SK-N-SH (cell line): ENCODE measurements at regions not wholly inside any gene's neighbourhood (a gene's known extent, or its start where the extent isn't known, plus 50 kb on each side); places are given as distances from the start of the nearest gene placed in this dataset.

ENCODE experiments used
- EP300 ChIP-seq, 2 experiments: IDR thresholded peaks; 2 replicates each; pipeline versions ENCODE4 v1.4.0 to v1.6.1; 2012; ENCODE audit warnings: borderline replicate concordance in 1 of 2, low read depth in 1 of 2, low read length in 1 of 2
- EZH2phosphoT487 ChIP-seq: fragments of 200-600 bp; sonication (generic); IDR thresholded peaks from 2 replicates; pipeline ENCODE4 v1.6.1; 2017; ENCODE audit warnings: low read depth, mixed run types, mild to moderate bottlenecking, antibody characterized with exemption, moderate library complexity, borderline replicate concordance
- FOSL2 ChIP-seq: IDR thresholded peaks from 2 replicates; pipeline ENCODE4 v1.4.0; 2012; ENCODE audit warnings: low read depth, mild to moderate bottlenecking, moderate library complexity, borderline replicate concordance
- FOXJ3 ChIP-seq: sonication (generic); formaldehyde crosslinking; IDR thresholded peaks from 2 replicates; pipeline ENCODE4 v1.5.1; 2020; ENCODE audit warnings: mild to moderate bottlenecking, missing genetic modification reagents
- FOXM1 ChIP-seq: IDR thresholded peaks from 2 replicates; pipeline ENCODE4 v1.4.0; 2012; ENCODE audit warnings: low read depth, mild to moderate bottlenecking
- GABPA ChIP-seq: IDR thresholded peaks from 2 replicates; pipeline ENCODE4 v1.4.0; 2012; ENCODE audit warnings: low read depth, mild to moderate bottlenecking
- GATA2 ChIP-seq: sonication (generic); formaldehyde crosslinking; IDR thresholded peaks from 2 replicates; pipeline ENCODE4 v1.5.0; 2020; ENCODE audit warnings: mild to moderate bottlenecking, missing genetic modification reagents
- JUND ChIP-seq: IDR thresholded peaks from 2 replicates; pipeline ENCODE4 v1.4.0; 2012
- MEF2A ChIP-seq: IDR thresholded peaks from 2 replicates; pipeline ENCODE4 v1.4.0; 2012; ENCODE audit warnings: low read depth, borderline replicate concordance
- MXI1 ChIP-seq: IDR thresholded peaks from 2 replicates; pipeline ENCODE4 v1.6.1; 2012; ENCODE audit warnings: mild to moderate bottlenecking, low read depth, low read length, improper control_type of control experiment
- NFIC ChIP-seq: IDR thresholded peaks from 2 replicates; pipeline ENCODE4 v1.4.0; 2012; ENCODE audit warnings: borderline replicate concordance
- NRF1 ChIP-seq: IDR thresholded peaks from 2 replicates; pipeline ENCODE4 v1.6.1; 2012; ENCODE audit warnings: low read depth, mild to moderate bottlenecking, low read length
- RAD21 ChIP-seq: IDR thresholded peaks from 2 replicates; pipeline ENCODE4 v1.6.1; 2012; ENCODE audit warnings: mild to moderate bottlenecking, low read length
- RXRA ChIP-seq: IDR thresholded peaks from 2 replicates; pipeline ENCODE4 v1.4.0; 2012; ENCODE audit warnings: low read depth, mild to moderate bottlenecking, borderline replicate concordance
- SMC3 ChIP-seq: IDR thresholded peaks from 2 replicates; pipeline ENCODE4 v1.6.1; 2012; ENCODE audit warnings: low read depth, low read length, improper control_type of control experiment
- YY1 ChIP-seq: IDR thresholded peaks from 2 replicates; pipeline ENCODE4 v1.4.0; 2012; ENCODE audit warnings: low read depth, mild to moderate bottlenecking
- TF ChIP-seq, protein P1 (sequence below): fragments of 200-600 bp; sonication (generic); IDR thresholded peaks from 2 replicates; pipeline ENCODE4 v1.6.1; 2017; ENCODE audit warnings: antibody characterized with exemption, mild to moderate bottlenecking, moderate library complexity
- TF ChIP-seq, protein P2 (sequence below): IDR thresholded peaks from 2 replicates; pipeline ENCODE4; 2012
- TF ChIP-seq, protein P3 (sequence below): fragments of 150-350 bp; IDR thresholded peaks from 2 replicates; pipeline ENCODE4 v1.6.1; 2017; ENCODE audit warnings: antibody characterized with exemption, low read length, low read depth, borderline replicate concordance
- TF ChIP-seq, protein P4 (sequence below): IDR thresholded peaks from 2 replicates; pipeline ENCODE4 v1.6.1; 2012; ENCODE audit warnings: mild to moderate bottlenecking, low read depth, low read length, moderate library complexity

DNA sequence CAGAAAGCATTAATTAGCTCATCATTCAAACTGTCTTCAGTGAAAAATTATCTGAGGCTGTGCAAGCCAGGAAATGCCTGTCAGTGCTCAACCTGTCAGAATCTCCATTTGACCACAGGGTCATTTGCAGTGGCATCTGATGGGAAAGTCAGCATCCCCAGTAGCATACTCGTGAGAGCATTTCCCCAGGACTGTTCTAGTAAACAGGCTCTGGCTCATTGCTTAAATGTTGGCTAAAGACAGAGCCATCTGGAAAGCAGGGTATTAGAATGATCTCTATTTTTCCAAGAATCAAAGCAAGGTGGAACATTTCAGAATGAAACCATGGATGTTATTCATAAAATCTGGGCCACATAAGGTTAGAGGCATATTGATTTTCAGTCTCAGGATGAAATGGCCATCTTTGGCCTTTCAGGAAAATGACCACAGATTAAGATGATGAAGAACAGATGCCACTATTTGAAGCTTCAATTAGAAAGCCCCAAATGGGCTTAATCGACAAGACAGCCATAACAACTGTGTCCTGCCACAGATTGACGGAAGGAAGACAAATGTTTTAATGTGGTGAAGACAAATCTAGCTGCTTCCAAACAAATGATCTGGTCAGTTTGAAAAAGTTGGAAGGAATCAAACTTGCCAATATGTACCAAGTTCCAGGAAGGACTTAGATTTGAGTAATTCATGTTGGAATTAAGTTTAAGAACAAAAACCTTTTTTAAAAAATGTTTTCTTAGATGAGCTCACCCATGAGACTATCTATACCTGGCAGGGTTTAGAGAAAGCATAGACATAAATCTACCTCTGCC lies 94.0 kb upstream of the FAR2 start (continued):
- TF ChIP-seq RAD21 (peak; percentile 25; the same call in 1 of the 2 replicates), YY1 (no peak), MEF2A (no peak), EP300 (IDR thresholded peaks at IDR 0.05; ENCODE audit: borderline replicate concordance in 1 of 2, low read depth in 1 of 2, low read length in 1 of 2) (peak; percentile 24 to 88; a peak in 3 of 4 replicates), MXI1 (0 out of 2 replicates have a peak, but pooled peaks have one; percentile 26), EZH2phosphoT487 (no peak), FOSL2 (no peak), NRF1 (no peak), RXRA (0 out of 2 replicates have a peak, but pooled peaks have one; percentile 18), FOXM1 (no peak), FOXJ3 (peak; percentile 67), GATA2 (CRISPR knock-in tag) (peak; percentile 51), JUND (no peak; the same call in 1 of the 2 replicates), SMC3 (no peak), GABPA (no peak), NFIC (no peak)
- TF ChIP-seq, protein P1, sequence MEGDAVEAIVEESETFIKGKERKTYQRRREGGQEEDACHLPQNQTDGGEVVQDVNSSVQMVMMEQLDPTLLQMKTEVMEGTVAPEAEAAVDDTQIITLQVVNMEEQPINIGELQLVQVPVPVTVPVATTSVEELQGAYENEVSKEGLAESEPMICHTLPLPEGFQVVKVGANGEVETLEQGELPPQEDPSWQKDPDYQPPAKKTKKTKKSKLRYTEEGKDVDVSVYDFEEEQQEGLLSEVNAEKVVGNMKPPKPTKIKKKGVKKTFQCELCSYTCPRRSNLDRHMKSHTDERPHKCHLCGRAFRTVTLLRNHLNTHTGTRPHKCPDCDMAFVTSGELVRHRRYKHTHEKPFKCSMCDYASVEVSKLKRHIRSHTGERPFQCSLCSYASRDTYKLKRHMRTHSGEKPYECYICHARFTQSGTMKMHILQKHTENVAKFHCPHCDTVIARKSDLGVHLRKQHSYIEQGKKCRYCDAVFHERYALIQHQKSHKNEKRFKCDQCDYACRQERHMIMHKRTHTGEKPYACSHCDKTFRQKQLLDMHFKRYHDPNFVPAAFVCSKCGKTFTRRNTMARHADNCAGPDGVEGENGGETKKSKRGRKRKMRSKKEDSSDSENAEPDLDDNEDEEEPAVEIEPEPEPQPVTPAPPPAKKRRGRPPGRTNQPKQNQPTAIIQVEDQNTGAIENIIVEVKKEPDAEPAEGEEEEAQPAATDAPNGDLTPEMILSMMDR, result no peak
- TF ChIP-seq, protein P2, sequence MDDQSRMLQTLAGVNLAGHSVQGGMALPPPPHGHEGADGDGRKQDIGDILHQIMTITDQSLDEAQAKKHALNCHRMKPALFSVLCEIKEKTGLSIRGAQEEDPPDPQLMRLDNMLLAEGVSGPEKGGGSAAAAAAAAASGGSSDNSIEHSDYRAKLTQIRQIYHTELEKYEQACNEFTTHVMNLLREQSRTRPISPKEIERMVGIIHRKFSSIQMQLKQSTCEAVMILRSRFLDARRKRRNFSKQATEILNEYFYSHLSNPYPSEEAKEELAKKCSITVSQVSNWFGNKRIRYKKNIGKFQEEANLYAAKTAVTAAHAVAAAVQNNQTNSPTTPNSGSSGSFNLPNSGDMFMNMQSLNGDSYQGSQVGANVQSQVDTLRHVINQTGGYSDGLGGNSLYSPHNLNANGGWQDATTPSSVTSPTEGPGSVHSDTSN, result peak; percentile 68
- TF ChIP-seq, protein P3, sequence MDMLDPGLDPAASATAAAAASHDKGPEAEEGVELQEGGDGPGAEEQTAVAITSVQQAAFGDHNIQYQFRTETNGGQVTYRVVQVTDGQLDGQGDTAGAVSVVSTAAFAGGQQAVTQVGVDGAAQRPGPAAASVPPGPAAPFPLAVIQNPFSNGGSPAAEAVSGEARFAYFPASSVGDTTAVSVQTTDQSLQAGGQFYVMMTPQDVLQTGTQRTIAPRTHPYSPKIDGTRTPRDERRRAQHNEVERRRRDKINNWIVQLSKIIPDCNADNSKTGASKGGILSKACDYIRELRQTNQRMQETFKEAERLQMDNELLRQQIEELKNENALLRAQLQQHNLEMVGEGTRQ, result no peak
- TF ChIP-seq, protein P4, sequence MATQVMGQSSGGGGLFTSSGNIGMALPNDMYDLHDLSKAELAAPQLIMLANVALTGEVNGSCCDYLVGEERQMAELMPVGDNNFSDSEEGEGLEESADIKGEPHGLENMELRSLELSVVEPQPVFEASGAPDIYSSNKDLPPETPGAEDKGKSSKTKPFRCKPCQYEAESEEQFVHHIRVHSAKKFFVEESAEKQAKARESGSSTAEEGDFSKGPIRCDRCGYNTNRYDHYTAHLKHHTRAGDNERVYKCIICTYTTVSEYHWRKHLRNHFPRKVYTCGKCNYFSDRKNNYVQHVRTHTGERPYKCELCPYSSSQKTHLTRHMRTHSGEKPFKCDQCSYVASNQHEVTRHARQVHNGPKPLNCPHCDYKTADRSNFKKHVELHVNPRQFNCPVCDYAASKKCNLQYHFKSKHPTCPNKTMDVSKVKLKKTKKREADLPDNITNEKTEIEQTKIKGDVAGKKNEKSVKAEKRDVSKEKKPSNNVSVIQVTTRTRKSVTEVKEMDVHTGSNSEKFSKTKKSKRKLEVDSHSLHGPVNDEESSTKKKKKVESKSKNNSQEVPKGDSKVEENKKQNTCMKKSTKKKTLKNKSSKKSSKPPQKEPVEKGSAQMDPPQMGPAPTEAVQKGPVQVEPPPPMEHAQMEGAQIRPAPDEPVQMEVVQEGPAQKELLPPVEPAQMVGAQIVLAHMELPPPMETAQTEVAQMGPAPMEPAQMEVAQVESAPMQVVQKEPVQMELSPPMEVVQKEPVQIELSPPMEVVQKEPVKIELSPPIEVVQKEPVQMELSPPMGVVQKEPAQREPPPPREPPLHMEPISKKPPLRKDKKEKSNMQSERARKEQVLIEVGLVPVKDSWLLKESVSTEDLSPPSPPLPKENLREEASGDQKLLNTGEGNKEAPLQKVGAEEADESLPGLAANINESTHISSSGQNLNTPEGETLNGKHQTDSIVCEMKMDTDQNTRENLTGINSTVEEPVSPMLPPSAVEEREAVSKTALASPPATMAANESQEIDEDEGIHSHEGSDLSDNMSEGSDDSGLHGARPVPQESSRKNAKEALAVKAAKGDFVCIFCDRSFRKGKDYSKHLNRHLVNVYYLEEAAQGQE, result no peak
